Esophagus squamous epithelium (tissue), 4 donors: ENCODE measurements at regions not wholly inside any gene's neighbourhood (a gene's known extent, or its start where the extent isn't known, plus 50 kb on each side); places are given as distances from the start of the nearest gene placed in this dataset.

ENCODE experiments used
- POLR2A ChIP-seq, 4 donors: fragments of 450-650 bp; IDR thresholded peaks; one replicate each; pipeline ENCODE4 v1.6.1; 2017; ENCODE audit warnings: antibody characterized with exemption in 4 of 4, mild to moderate bottlenecking in 4 of 4, moderate library complexity in 3 of 4
- TF ChIP-seq, protein P1 (sequence below), 6 experiments: fragments of 450-650 bp in 4 of 6; fragments of 200-600 bp in 2 of 6; sonication (generic) in 2 of 6; IDR thresholded peaks; one replicate each; pipeline ENCODE4 v1.5.1; 2016 to 2019; ENCODE audit warnings: antibody characterized with exemption in 6 of 6, mild to moderate bottlenecking in 4 of 6, moderate library complexity in 4 of 6

DNA sequence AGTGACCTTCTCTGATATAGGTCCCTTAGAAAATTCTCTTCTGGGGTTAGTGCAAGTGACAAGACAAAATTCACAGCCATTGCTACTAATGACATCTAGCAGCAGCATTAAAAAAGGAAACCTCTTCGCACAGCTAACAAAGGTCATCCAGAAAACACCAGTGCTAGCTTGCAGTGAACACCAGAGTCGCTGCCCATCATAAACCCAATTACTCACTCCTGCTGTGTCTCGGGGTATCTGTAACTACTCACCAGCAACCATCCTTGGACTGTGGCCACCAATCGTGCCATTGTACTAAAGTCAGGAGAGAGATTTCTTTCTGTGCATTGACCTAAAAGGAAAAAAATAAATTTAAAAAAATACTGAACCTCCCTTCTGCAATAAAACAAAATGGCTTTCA lies 1494.7 kb upstream of the CDH8 start:
- TF ChIP-seq, protein P1, sequence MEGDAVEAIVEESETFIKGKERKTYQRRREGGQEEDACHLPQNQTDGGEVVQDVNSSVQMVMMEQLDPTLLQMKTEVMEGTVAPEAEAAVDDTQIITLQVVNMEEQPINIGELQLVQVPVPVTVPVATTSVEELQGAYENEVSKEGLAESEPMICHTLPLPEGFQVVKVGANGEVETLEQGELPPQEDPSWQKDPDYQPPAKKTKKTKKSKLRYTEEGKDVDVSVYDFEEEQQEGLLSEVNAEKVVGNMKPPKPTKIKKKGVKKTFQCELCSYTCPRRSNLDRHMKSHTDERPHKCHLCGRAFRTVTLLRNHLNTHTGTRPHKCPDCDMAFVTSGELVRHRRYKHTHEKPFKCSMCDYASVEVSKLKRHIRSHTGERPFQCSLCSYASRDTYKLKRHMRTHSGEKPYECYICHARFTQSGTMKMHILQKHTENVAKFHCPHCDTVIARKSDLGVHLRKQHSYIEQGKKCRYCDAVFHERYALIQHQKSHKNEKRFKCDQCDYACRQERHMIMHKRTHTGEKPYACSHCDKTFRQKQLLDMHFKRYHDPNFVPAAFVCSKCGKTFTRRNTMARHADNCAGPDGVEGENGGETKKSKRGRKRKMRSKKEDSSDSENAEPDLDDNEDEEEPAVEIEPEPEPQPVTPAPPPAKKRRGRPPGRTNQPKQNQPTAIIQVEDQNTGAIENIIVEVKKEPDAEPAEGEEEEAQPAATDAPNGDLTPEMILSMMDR (IDR thresholded peaks at IDR 0.05): no peak
- TF ChIP-seq POLR2A (IDR thresholded peaks at IDR 0.05): no peak
